GM21447 (cell line): ENCODE measurements at regions not wholly inside any gene's neighbourhood (a gene's known extent, or its start where the extent isn't known, plus 50 kb on each side); places are given as distances from the start of the nearest gene placed in this dataset.
"Not testable (repeated sequence)": the region's sequence is repeated elsewhere in the genome, so short reads cannot be mapped to it uniquely, and the experiment has no call there.

Source experiments
- ATAC-seq: cut with Tn5 transposase; IDR thresholded peaks from one replicate; pipeline ENCODE4 v1.9.1; 2021; ENCODE audit not compliant: unreplicated experiment

- ATAC-seq: no peak
Measured at GRCh38 chr16:59909262-59909661, 1175.1 kb upstream of the GOT2 start.

- no peak for ATAC-seq
Measured at GRCh38 chr16:59907611-59908010, 1173.5 kb upstream of the GOT2 start.

GRCh38 chr16:59905606-59906005, 1171.5 kb upstream of the GOT2 start:
- ATAC-seq: no peak

GRCh38 chr16:59905131-59905530, 1171.0 kb upstream of the GOT2 start:
- ATAC-seq: no peak

- no peak for ATAC-seq
Measured at GRCh38 chr16:59899940-59900339, 1165.8 kb upstream of the GOT2 start.

GRCh38 chr16:59892376-59892775, 1158.3 kb upstream of the GOT2 start:
- no peak for ATAC-seq

GRCh38 chr16:59887856-59888255, 1153.7 kb upstream of the GOT2 start:
- ATAC-seq: no peak

- no peak for ATAC-seq
Measured at GRCh38 chr16:59886021-59886420, 1151.9 kb upstream of the GOT2 start.

DNA sequence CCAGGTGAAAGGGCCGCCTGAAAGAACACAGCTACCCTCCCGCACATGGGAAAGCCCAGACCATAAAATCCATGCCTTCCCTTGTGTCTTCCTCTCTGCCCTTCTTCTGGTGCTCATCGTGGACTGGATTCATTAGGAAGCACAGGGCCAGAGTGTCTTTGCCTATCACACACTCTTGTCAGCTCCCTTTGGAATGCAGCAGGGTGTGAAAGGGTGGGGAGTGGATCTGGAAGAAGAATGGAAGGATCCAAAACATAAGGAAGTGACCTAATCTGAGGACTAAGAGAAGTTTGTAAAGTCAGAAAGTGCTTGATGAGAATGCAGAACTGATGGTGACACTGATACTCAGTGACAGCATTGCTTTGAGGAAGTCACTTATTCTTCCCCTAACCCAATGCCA, 1147.3 kb upstream of the GOT2 start:
- ATAC-seq: no peak

DNA sequence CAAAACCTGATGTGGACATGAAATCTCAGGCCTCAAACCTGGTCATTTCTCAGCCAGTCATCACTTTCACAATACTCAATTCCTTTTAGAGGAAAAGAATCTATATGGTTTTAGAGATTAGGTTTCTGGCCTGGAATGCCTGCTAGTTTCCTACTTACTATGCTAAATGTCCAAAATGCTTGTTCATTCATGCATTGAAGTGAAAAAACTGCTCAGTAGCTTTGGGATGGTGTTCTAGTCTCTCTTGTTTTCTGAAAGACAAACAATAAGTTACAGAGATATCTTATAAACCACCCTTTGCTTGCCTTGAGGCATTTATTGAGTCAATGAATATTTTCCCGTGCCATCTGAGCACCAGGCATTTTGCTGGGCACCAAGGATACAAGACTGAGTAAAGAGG, 1146.5 kb upstream of the GOT2 start:
- no peak for ATAC-seq

- ATAC-seq: no peak
Measured at GRCh38 chr16:59878999-59879398, 1144.9 kb upstream of the GOT2 start.

DNA sequence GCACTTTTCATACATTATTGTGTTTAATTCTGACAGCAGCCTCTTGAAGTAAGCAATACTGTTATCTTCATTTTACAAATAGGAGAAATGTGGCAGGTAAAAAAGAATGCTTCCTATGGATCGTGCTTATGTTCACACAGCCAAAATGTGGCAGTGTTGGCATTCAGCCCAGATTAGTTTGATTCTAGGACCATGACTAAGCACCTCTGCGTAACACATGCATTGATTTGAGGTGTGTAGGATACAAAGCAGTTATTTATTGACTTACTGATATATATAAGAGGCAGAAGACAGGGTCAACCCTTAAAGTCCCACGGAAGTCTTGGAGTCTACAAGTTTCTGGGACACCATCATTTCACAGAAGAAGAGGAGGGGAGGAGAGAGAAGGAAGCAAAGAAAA, 1144.4 kb upstream of the GOT2 start:
- ATAC-seq: no peak

DNA sequence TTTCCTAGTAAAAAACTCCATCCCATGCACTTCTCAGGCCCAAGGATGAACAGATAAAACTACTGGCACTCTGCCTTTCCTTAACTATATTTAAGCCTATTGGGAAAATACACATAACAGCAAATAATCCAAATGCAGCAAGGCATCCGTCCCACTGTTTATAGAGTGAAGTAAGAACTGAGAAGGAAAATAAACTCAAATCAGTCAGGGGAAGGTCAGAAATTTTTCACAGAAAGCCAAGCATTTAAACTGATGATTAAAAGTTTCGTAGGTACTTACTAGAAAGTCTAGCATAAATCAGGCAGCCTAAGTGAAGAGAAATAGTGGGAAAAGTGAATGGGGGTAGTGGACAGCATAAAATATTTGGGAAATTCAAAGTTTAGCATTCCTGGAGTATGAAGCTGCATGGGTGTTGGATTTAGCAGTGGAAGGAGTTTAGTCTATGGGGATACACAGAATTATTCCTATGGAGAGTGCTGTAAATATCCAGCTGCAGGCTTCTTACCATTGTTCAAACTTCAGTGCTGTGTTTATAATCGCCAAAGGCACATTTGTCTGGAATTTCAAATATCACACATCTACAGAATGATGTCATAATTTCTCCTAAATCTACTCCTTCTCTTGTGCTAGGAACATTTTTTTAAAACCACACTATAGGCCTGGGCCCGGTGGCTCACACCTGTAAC, 1131.0 kb upstream of the GOT2 start:
- ATAC-seq: no peak

- ATAC-seq: no peak
Measured at GRCh38 chr16:59859676-59860402, 1125.7 kb upstream of the GOT2 start.

GRCh38 chr16:59854846-59855439, 1120.8 kb upstream of the GOT2 start:
- ATAC-seq: no peak

DNA sequence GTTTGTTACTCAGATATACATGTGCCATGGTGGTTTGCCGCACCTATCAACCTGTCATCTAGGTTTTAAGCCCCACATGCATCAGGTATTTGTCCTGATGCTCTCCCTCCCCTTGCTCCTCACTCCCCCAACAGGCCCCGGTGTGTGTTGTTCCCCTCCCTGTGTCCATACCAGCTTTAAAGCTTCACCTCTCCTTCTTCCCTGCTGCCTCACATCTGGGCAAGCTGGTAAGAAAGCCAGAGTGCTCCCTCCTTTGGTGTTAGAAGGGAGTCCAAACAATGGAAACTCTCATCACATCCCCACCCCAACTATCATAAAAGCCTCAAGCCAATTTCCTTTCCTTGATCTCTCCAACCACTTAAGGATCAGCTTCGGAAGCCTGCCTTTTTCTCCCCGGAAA, 1115.6 kb upstream of the GOT2 start:
- ATAC-seq: no peak

DNA sequence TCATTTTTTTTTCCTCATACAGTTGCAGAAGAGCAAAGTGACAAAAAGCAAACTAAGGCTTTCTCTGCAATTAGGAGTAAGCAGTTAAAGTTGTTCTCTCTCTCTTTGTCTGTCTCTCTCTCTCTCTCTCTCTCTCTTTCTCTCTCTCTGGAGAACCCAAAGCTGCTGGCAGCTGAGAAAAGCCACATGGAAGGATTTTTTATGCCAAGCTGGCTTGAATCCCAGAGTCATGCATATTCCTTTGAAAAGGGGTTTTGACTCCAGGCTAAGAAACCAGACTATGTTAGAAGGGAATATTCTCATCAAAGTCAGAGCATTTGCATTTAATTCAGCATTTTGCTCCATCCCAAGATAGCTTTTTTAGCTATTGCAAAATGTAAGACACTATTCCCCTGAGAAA, 1114.2 kb upstream of the GOT2 start:
- ATAC-seq: no peak

- no peak for ATAC-seq
Measured at GRCh38 chr16:59840169-59840568, 1106.1 kb upstream of the GOT2 start.

DNA sequence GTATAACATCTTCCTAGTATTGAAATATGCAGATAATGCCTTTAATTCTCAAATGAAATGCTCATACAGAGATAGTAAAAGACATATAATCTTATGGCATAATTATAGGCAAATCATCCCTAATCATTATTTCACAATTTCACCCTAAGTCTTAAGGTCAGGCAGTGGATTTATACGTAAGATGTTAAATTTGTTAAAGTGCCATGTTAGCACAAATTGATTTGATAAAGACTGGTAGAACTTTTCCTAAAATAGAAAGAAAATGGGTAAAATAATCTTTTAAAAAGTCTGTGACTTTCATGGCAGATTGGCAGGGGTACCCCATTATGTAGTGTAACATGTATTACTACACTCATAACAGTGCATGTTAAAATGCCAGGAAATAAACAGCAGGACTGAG, 1092.7 kb upstream of the GOT2 start:
- no peak for ATAC-seq

DNA sequence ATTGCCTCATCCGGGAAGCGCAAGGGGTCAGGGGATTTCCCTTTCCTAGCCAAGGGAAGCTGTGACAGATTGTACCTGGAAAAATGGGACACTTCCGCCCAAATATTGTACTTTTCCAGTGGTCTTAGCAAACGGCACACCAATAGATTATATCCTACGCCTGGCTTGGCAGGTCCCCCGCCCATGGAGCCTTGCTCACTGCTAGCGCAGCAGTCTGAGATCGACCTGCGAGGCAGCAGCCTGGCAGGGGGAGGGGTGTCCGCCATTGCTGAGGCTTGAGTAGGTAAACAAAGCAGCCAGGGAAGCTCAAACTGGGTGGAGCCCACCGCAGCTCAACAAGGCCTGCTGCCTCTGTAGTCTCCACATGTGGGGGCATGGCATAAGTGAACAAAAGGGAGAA, 1075.4 kb upstream of the GOT2 start:
- ATAC-seq: not testable (repeated sequence)

- no peak for ATAC-seq
Measured at GRCh38 chr16:59783191-59783590, 1049.1 kb upstream of the GOT2 start.

DNA sequence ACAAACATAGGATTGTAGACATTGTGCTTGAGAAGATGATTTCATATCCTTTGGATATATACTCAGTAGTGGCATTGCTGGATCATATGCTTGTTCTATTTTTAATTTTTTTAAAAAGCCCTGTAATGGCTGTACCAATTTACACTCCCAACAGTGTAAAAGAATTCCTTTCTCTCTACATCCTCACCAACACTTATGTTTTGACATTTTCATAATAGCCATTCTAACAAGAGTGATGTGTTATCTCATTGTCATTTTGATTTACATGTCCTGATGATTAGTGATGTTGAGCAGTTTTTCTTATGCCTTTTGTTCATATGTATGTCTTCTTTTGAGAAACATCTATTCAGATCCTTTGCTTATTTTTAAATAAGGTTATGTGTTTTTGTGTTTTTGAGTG, 1039.2 kb upstream of the GOT2 start:
- no peak for ATAC-seq
